Retinal pigment epithelial cell (primary cell): ENCODE measurements at regions not wholly inside any gene's neighbourhood (a gene's known extent, or its start where the extent isn't known, plus 50 kb on each side); places are given as distances from the start of the nearest gene placed in this dataset.

Experiments
- DNase-seq: peaks from one replicate; pipeline ENCODE4 v3.0.0-alpha.2; 2010; ENCODE audit warnings: low read depth
- H3K4me3 ChIP-seq: 2 replicates; pipeline ENCODE4 v1.5.1; 2011; ENCODE audit warnings: mild to moderate bottlenecking, low read length, control low read depth, moderate library complexity
- CTCF ChIP-seq: conservative IDR thresholded peaks from 2 replicates; pipeline ENCODE4 v1.5.1; 2011; ENCODE audit warnings: low read depth, low read length, control low read depth, inconsistent platforms

DNA sequence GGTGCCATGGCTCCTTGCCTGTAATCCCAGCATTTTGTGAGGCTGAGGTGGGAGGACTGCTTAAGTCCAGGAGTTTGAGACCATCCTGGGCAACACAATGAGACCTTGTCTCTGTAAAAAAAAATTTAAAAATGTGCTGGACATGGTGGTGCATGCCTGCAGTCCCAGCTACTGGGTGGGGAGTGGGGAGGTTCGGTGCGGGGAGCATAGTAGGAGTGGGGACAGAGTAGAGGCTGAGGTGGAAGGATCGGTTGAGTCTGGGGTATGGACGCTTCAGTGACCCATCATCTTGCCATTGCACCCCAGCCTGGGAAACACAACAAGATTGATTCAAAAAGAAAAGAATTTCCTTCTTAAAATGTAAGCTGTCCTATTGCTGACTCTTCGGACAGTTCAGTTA is 1490.0 kb upstream of the GBE1 start:
- TF ChIP-seq CTCF: no peak
- no peak for DNase-seq
- no peak overlapping the region for H3K4me3 ChIP-seq

GRCh38 chr3:83250613-83251012 is 1489.2 kb upstream of the GBE1 start:
- no peak for DNase-seq
- no peak overlapping the region for H3K4me3 ChIP-seq
- TF ChIP-seq CTCF: no peak

DNA sequence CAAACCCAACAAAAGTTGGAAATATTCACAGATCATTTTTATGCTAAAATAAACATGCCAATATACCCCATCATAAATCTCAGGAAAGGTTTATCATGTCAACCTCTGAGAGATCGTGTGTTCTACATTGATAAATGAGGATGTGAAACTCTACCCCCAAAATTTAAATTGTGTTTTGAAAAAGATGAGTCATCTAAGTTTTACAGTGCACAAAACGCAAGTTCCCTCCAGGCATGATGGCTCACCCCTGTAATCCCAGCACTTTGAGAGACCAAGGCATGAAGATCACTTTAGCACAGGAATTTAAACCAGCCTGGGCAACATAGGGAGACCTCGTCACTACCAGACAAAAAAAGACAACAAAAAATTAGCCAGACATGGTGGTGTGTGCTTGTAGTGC is 1487.0 kb upstream of the GBE1 start:
- TF ChIP-seq CTCF: no peak
- DNase-seq: no peak
- H3K4me3 ChIP-seq: no peak overlapping the region

GRCh38 chr3:83235180-83235814 is 1473.9 kb upstream of the GBE1 start:
- H3K4me3 ChIP-seq: no peak overlapping the region
- no peak for DNase-seq
- TF ChIP-seq CTCF: no peak

DNA sequence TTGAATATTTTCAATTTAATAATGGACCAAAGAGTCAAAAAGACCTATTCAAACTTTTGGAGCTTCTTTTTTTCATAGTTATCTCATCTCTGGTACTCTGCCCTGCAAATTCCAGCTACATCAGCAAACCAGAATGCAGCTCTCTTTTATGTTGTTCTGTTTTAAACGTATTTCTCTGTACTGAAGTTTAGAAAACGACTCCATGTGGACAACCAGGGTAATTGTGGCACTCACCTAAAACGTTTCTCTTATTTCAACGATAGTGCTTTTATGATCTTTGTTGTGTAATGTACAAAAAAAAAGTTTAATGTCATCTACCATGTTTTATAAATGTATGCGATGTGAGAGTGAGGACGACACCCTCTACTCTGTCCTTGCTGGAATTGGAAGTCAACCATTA is 1472.3 kb upstream of the GBE1 start:
- no peak for DNase-seq
- H3K4me3 ChIP-seq: no peak overlapping the region
- no peak for TF ChIP-seq CTCF

GRCh38 chr3:83230841-83231240 is 1469.4 kb upstream of the GBE1 start:
- no peak for TF ChIP-seq CTCF
- no peak for DNase-seq
- no peak overlapping the region for H3K4me3 ChIP-seq

GRCh38 chr3:83230376-83230775 is 1468.9 kb upstream of the GBE1 start:
- H3K4me3 ChIP-seq: no peak overlapping the region
- no peak for DNase-seq
- TF ChIP-seq CTCF: no peak
